ENCODE measurements at regions not wholly inside any gene's neighbourhood (a gene's known extent, or its start where the extent isn't known, plus 50 kb on each side); places are given as distances from the start of the nearest gene placed in this dataset.

GRCh38 chr5:34460496-34460895 is 195.6 kb upstream of the RAI14 start:
- Histone ChIP-seq H3K79me2 (ENCODE audit: insufficient read depth, low read length) (no peaks in the 10 kb centered on the region), H3K4me2 (replicated peaks; ENCODE audit: extremely low read depth, low read length, poor library complexity, severe bottlenecking) (no peak overlapping the region), H4K20me1 (ENCODE audit: insufficient read depth, low read length) (no peaks in the 10 kb centered on the region), H3K27me3 (ENCODE audit: control insufficient read depth in 2 of 2, insufficient read depth in 2 of 2, low read length in 2 of 2) (no peaks in the 10 kb centered on the region), H3K4me1 (ENCODE audit: control insufficient read depth in 1 of 2, insufficient read depth in 2 of 2, low read length in 2 of 2) (no peaks in the 10 kb centered on the region), H2AFZ (ENCODE audit: insufficient read depth, low read depth, low read length, poor library complexity, severe bottlenecking) (no peak overlapping the region), H3K27ac (ENCODE audit: low read depth in 1 of 2, low read length in 2 of 2) (no peak overlapping the region), H3K36me3 (replicated peaks in 1 of 2; ENCODE audit: control insufficient read depth in 1 of 2, insufficient read depth in 2 of 2, low read length in 2 of 2) (no peaks in the 10 kb centered on the region), H3K9me3 (replicated peaks in 1 of 2; ENCODE audit: control insufficient read depth in 1 of 2, insufficient read depth in 1 of 2, low read length in 2 of 2) (no peaks in the 10 kb centered on the region), H3K9ac (ENCODE audit: insufficient read depth, low read length, poor library complexity, severe bottlenecking) (no peak overlapping the region), H3K4me3 (replicated peaks in 1 of 3; ENCODE audit: low read depth in 2 of 3, low read length in 3 of 3) (no peak overlapping the region)
- DNase-seq = no peak
- WGBS (ENCODE audit: insufficient coverage) = 50% methylated on average over 1 of the region's 1 CpG
- no peak for TF ChIP-seq CTCF (IDR thresholded peaks at IDR 0.05)
- no peak overlapping the region for H3K27ac Mint-ChIP-seq
- peaks cover 0 to 3% (median 3%) of the 10 kb centered on the region in 3 donors for H3K27me3 Mint-ChIP-seq (ENCODE audit: low read depth in 3 of 3)
- no peak overlapping the region for H3K4me3 Mint-ChIP-seq
- intact Hi-C loops (cut with micrococcal nuclease) = loop anchor here in 1 of 2 donors (10.0 kb wide), 1 partner anchor 1026 kb away; no protein-coding TSS in a partner anchor
- no peaks in the 10 kb centered on the region for H3K4me1 Mint-ChIP-seq
- no peaks in the 10 kb centered on the region for H3K36me3 Mint-ChIP-seq
- peaks cover 2 to 21% (median 8%) of the 10 kb centered on the region in 7 donors for H3K9me3 Mint-ChIP-seq

GRCh38 chr5:34464829-34465228 is 191.3 kb upstream of the RAI14 start:
- Histone ChIP-seq H3K9ac (ENCODE audit: insufficient read depth, low read length, poor library complexity, severe bottlenecking) (no peak overlapping the region), H3K36me3 (replicated peaks in 1 of 2; ENCODE audit: control insufficient read depth in 1 of 2, insufficient read depth in 2 of 2, low read length in 2 of 2) (no peaks in the 10 kb centered on the region), H3K4me2 (replicated peaks; ENCODE audit: extremely low read depth, low read length, poor library complexity, severe bottlenecking) (no peak overlapping the region), H3K4me1 (ENCODE audit: control insufficient read depth in 1 of 2, insufficient read depth in 2 of 2, low read length in 2 of 2) (no peaks in the 10 kb centered on the region), H4K20me1 (ENCODE audit: insufficient read depth, low read length) (no peaks in the 10 kb centered on the region), H3K79me2 (ENCODE audit: insufficient read depth, low read length) (no peaks in the 10 kb centered on the region), H2AFZ (ENCODE audit: insufficient read depth, low read depth, low read length, poor library complexity, severe bottlenecking) (no peak overlapping the region), H3K9me3 (replicated peaks in 1 of 2; ENCODE audit: control insufficient read depth in 1 of 2, insufficient read depth in 1 of 2, low read length in 2 of 2) (peaks cover 0 to 8% of the 10 kb centered on the region in 2 donors), H3K27ac (ENCODE audit: low read depth in 1 of 2, low read length in 2 of 2) (no peak overlapping the region), H3K4me3 (replicated peaks in 1 of 3; ENCODE audit: low read depth in 2 of 3, low read length in 3 of 3) (no peak overlapping the region), H3K27me3 (ENCODE audit: control insufficient read depth in 2 of 2, insufficient read depth in 2 of 2, low read length in 2 of 2) (no peaks in the 10 kb centered on the region)
- intact Hi-C loops (cut with micrococcal nuclease) = loop anchor here in 1 of 2 donors (10.0 kb wide), 1 partner anchor 1030 kb away; no protein-coding TSS in a partner anchor
- no peak for TF ChIP-seq CTCF (IDR thresholded peaks at IDR 0.05)
- Mint-ChIP-seq H3K4me3 (no peak overlapping the region), H3K27me3 (ENCODE audit: low read depth in 3 of 3) (peaks cover 0 to 6% (median 1%) of the 10 kb centered on the region in 3 donors), H3K4me1 (peaks cover 4% of the 10 kb centered on the region), H3K9me3 (peaks cover 2 to 25% (median 7%) of the 10 kb centered on the region in 7 donors), H3K27ac (no peak overlapping the region), H3K36me3 (no peaks in the 10 kb centered on the region)
- WGBS (ENCODE audit: insufficient coverage) = no CpG with 5 or more reads among the region's 4 CpGs
- no peak for DNase-seq

Data from CD14-positive monocyte (primary cell).